ENCODE measurements at regions not wholly inside any gene's neighbourhood (a gene's known extent, or its start where the extent isn't known, plus 50 kb on each side); places are given as distances from the start of the nearest gene placed in this dataset.

- TF ChIP-seq KDM5A (IDR thresholded peaks at IDR 0.05; ENCODE audit: low read length) (no peak), GABPA (IDR thresholded peaks at IDR 0.05; ENCODE audit: borderline replicate concordance, insufficient read depth, low read length) (no peak), BACH1 (IDR thresholded peaks at IDR 0.05; ENCODE audit: low read length) (no peak), CBX5 (IDR thresholded peaks at IDR 0.05; ENCODE audit: low read depth, low read length) (no peak), KDM1A (IDR thresholded peaks at IDR 0.05; ENCODE audit: borderline replicate concordance, low read length) (no peak), ZNF274 (IDR thresholded peaks at IDR 0.05; ENCODE audit: borderline replicate concordance, extremely low read depth, low read length) (no peak), BCL11A (IDR thresholded peaks at IDR 0.05; ENCODE audit: low read depth in 2 of 2, low read length in 2 of 2) (no peak)
Measured at GRCh38 chr2:2830576-2830975, 499.5 kb upstream of the MYT1L start (continued).

Measured in H1 (cell line).